CD14-positive monocyte (primary cell): ENCODE measurements at regions not wholly inside any gene's neighbourhood (a gene's known extent, or its start where the extent isn't known, plus 50 kb on each side); places are given as distances from the start of the nearest gene placed in this dataset.
"Not testable (repeated sequence)": the region's sequence is repeated elsewhere in the genome, so short reads cannot be mapped to it uniquely, and the experiment has no call there.

ENCODE experiments used
- DNase-seq, 3 donors: peaks; one replicate each; pipeline ENCODE4 v3.0.0-alpha.2; 2011 to 2022
- H2AFZ ChIP-seq: 2 replicates; pipeline ENCODE4 v1.6.0; 2012; ENCODE audit warnings: mild to moderate bottlenecking, low read depth, low read length, inconsistent platforms; ENCODE audit not compliant: insufficient read depth, poor library complexity, severe bottlenecking
- H3K27ac ChIP-seq, 2 donors: 1 replicate in 1 of 2; 2 replicates in 1 of 2; pipeline ENCODE4 v1.5.1; 2012 to 2013; ENCODE audit warnings: low read length in 2 of 2, control low read depth in 1 of 2, inconsistent platforms in 1 of 2, low read depth in 1 of 2, mild to moderate bottlenecking in 1 of 2
- H3K27me3 ChIP-seq, 2 donors: one replicate each; pipeline versions ENCODE4 v1.6.0 to v1.6.1; 2011 to 2013; ENCODE audit warnings: low read length in 2 of 2; ENCODE audit not compliant: control insufficient read depth in 2 of 2, insufficient read depth in 2 of 2
- H3K36me3 ChIP-seq, 2 donors: replicated peaks in 1 of 2; 1 replicate in 1 of 2; 2 replicates in 1 of 2; pipeline versions ENCODE4 v1.5.1 to v1.6.1; 2012 to 2013; ENCODE audit warnings: low read length in 2 of 2, control low read depth in 1 of 2, inconsistent platforms in 1 of 2, mild to moderate bottlenecking in 1 of 2; ENCODE audit not compliant: insufficient read depth in 2 of 2, control insufficient read depth in 1 of 2
- H3K4me1 ChIP-seq, 2 donors: 1 replicate in 1 of 2; 2 replicates in 1 of 2; pipeline versions ENCODE4 v1.5.1 to v1.6.1; 2012 to 2013; ENCODE audit warnings: low read length in 2 of 2, control low read depth in 1 of 2, inconsistent platforms in 1 of 2, mild to moderate bottlenecking in 1 of 2, moderate library complexity in 1 of 2; ENCODE audit not compliant: insufficient read depth in 2 of 2, control insufficient read depth in 1 of 2
- H3K4me2 ChIP-seq: replicated peaks from 2 replicates; pipeline ENCODE3; 2012; ENCODE audit warnings: low read length, moderate library complexity, mild to moderate bottlenecking; ENCODE audit not compliant: poor library complexity, severe bottlenecking; ENCODE audit errors: extremely low read depth
- H3K4me3 ChIP-seq, 3 experiments: fragments of 200-600 bp in 1 of 3; sonication (generic) in 1 of 3; replicated peaks in 1 of 3; 1 replicate in 2 of 3; 2 replicates in 1 of 3; pipeline ENCODE4 v1.5.1; 2011 to 2013; ENCODE audit warnings: low read length in 3 of 3, mild to moderate bottlenecking in 3 of 3, control low read depth in 2 of 3, low read depth in 2 of 3, inconsistent platforms in 1 of 3, moderate library complexity in 1 of 3
- H3K79me2 ChIP-seq: 2 replicates; pipeline ENCODE4 v1.6.0; 2012; ENCODE audit warnings: mild to moderate bottlenecking, control low read depth, inconsistent platforms, low read length, moderate library complexity; ENCODE audit not compliant: insufficient read depth
- H3K9ac ChIP-seq: 2 replicates; pipeline ENCODE4 v1.6.0; 2017; ENCODE audit warnings: low read length, mild to moderate bottlenecking; ENCODE audit not compliant: insufficient read depth, poor library complexity, severe bottlenecking
- H3K9me3 ChIP-seq, 2 donors: replicated peaks in 1 of 2; 1 replicate in 1 of 2; 2 replicates in 1 of 2; pipeline versions ENCODE4 v1.5.1 to v1.6.1; 2012 to 2013; ENCODE audit warnings: low read length in 2 of 2, control low read depth in 1 of 2; ENCODE audit not compliant: control insufficient read depth in 1 of 2, insufficient read depth in 1 of 2
- H4K20me1 ChIP-seq: 2 replicates; pipeline ENCODE4 v1.6.0; 2012; ENCODE audit warnings: mild to moderate bottlenecking, low read length, control low read depth, moderate library complexity; ENCODE audit not compliant: insufficient read depth
- H3K27ac Mint-ChIP-seq, 7 donors: one replicate each; pipeline ENCODE4 v1.8.0; 2020; ENCODE audit warnings: mild to moderate bottlenecking in 7 of 7, mixed read lengths in 7 of 7, moderate library complexity in 6 of 7, inconsistent platforms in 2 of 7
- H3K27me3 Mint-ChIP-seq, 3 donors: one replicate each; pipeline ENCODE4 v1.8.0; 2021 to 2022; ENCODE audit warnings: low read depth in 3 of 3, mild to moderate bottlenecking in 3 of 3, mixed read lengths in 3 of 3, moderate library complexity in 3 of 3, inconsistent platforms in 1 of 3
- H3K36me3 Mint-ChIP-seq, 2 donors: one replicate each; pipeline ENCODE4 v1.8.0; 2020; ENCODE audit warnings: mixed read lengths in 2 of 2, inconsistent platforms in 1 of 2, mild to moderate bottlenecking in 1 of 2
- H3K4me1 Mint-ChIP-seq: one replicate; pipeline ENCODE4 v1.8.0; 2020; ENCODE audit warnings: mild to moderate bottlenecking, mixed read lengths
- H3K4me3 Mint-ChIP-seq, 2 donors: one replicate each; pipeline ENCODE4 v1.8.0; 2020; ENCODE audit warnings: mild to moderate bottlenecking in 2 of 2, mixed read lengths in 2 of 2, moderate library complexity in 1 of 2
- H3K9me3 Mint-ChIP-seq, 7 donors: one replicate each; pipeline ENCODE4 v1.8.0; 2020 to 2022; ENCODE audit warnings: mixed read lengths in 7 of 7, mild to moderate bottlenecking in 6 of 7, moderate library complexity in 6 of 7, inconsistent platforms in 2 of 7
- CTCF ChIP-seq: fragments of 200-600 bp; IDR thresholded peaks from one replicate; pipeline ENCODE4 v1.8.0; 2022; ENCODE audit warnings: antibody characterized with exemption, mild to moderate bottlenecking
- WGBS: methylation state at CpG from one replicate; pipeline ENCODE4 v1.1.5; 2013; ENCODE audit warnings: missing lambda C conversion rate; ENCODE audit not compliant: insufficient coverage; 5-methylcytosine and 5-hydroxymethylcytosine counted together
- intact Hi-C, 2 donors: fragments of 100-400 bp; cut with micrococcal nuclease; formaldehyde crosslinking; loops; one replicate each; pipeline versions ENCODE4 v1.15.0 to v1.15.1; 2023

- Mint-ChIP-seq H3K27me3 (peaks cover 0 to 1% (median 0%) of the 10 kb centered on the region in 3 donors), H3K4me1 (no peaks in the 10 kb centered on the region), H3K4me3 (no peak overlapping the region), H3K36me3 (no peaks in the 10 kb centered on the region), H3K9me3 (peaks cover 7 to 19% (median 14%) of the 10 kb centered on the region in 7 donors), H3K27ac (no peak overlapping the region)
- H3K4me3 ChIP-seq = no peak overlapping the region
- TF ChIP-seq CTCF = no peak
- no peak overlapping the region for H2AFZ ChIP-seq
- DNase-seq = no peak
- H3K36me3 ChIP-seq = no peaks in the 10 kb centered on the region
- no peaks in the 10 kb centered on the region for H3K27me3 ChIP-seq
- no peak overlapping the region for H3K4me2 ChIP-seq
- H3K9me3 ChIP-seq = peaks cover 15 to 20% of the 10 kb centered on the region in 2 donors
- H4K20me1 ChIP-seq = no peaks in the 10 kb centered on the region
- no peaks in the 10 kb centered on the region for H3K4me1 ChIP-seq
- no CpG with 5 or more reads among the region's 3 CpGs for WGBS
- no peak overlapping the region for H3K9ac ChIP-seq
- intact Hi-C loops = no loop called here
- no peak overlapping the region for H3K27ac ChIP-seq
- H3K79me2 ChIP-seq = no peaks in the 10 kb centered on the region
Observed at GRCh38 chr13:65275108-65275507, 1955.0 kb downstream of the PCDH9 start.

GRCh38 chr13:65273811-65274420, 1956.2 kb downstream of the PCDH9 start:
- H3K36me3 ChIP-seq, H3K27ac ChIP-seq, H3K4me1 ChIP-seq, H3K27me3 Mint-ChIP-seq, intact Hi-C loops, H3K9ac ChIP-seq, H3K4me1 Mint-ChIP-seq, H3K4me2 ChIP-seq, H4K20me1 ChIP-seq, H3K4me3 Mint-ChIP-seq, H3K27me3 ChIP-seq, H2AFZ ChIP-seq, H3K79me2 ChIP-seq, H3K27ac Mint-ChIP-seq, H3K36me3 Mint-ChIP-seq, H3K4me3 ChIP-seq, DNase-seq: not testable (repeated sequence)
- 88% methylated on average over 2 of the region's 6 CpGs for WGBS
- peaks cover 6 to 18% (median 14%) of the 10 kb centered on the region in 7 donors for H3K9me3 Mint-ChIP-seq
- peaks cover 15 to 20% of the 10 kb centered on the region in 2 donors for H3K9me3 ChIP-seq
